ENCODE measurements at regions not wholly inside any gene's neighbourhood (a gene's known extent, or its start where the extent isn't known, plus 50 kb on each side); places are given as distances from the start of the nearest gene placed in this dataset.
A peak's percentile ranks its signal among the peaks of the same experiment; 100 is the strongest.

GRCh38 chr3:40793730-40794129 is 269.0 kb downstream of the ZNF621 start:
- 69 to 77% (median 74%) methylated on average over 4 of the region's 4 CpGs for WGBS, 4 donors
- H3K27me3 ChIP-seq: no peaks in the 10 kb centered on the region
- ATAC-seq (no peak), DNase-seq (no peak)
- H3K9me3 ChIP-seq: peaks cover 0 to 3% (median 0%) of the 10 kb centered on the region in 12 donors
- intact Hi-C loops (cut with DNase I): no loop called here
- TF ChIP-seq POLR2A (IDR thresholded peaks at IDR 0.05) (no peak), CTCF (IDR thresholded peaks at IDR 0.05) (no peak)
- H3K4me3 ChIP-seq: no peak overlapping the region
- H3K36me3 ChIP-seq: no peaks in the 10 kb centered on the region
- no peak overlapping the region for H3K27ac ChIP-seq
- H3K4me1 ChIP-seq: peaks cover 0 to 10% (median 0%) of the 10 kb centered on the region in 12 donors

- Histone ChIP-seq H3K4me1 (peaks cover 0 to 19% (median 0%) of the 10 kb centered on the region in 12 donors), H3K36me3 (no peaks in the 10 kb centered on the region), H3K4me3 (no peak overlapping the region)
Observed at GRCh38 chr3:40800343-40800742, 275.6 kb downstream of the ZNF621 start.

GRCh38 chr3:40801284-40801741 is 276.6 kb downstream of the ZNF621 start:
- no peak for TF ChIP-seq POLR2A (IDR thresholded peaks at IDR 0.05)
- no peak for TF ChIP-seq CTCF (IDR thresholded peaks at IDR 0.05)
- H3K27ac ChIP-seq: no peak overlapping the region

More at GRCh38 chr3:40800343-40800742, 275.6 kb downstream of the ZNF621 start:
- H3K9me3 ChIP-seq: peaks cover 0 to 4% (median 0%) of the 10 kb centered on the region in 12 donors
- TF ChIP-seq POLR2A (IDR thresholded peaks at IDR 0.05) (no peak), CTCF (IDR thresholded peaks at IDR 0.05) (no peak)
- DNase-seq (peak in 1 of 5 donors; percentile 35), ATAC-seq (peak; percentile 79 to 94 (median 90))
- H3K27me3 ChIP-seq: no peaks in the 10 kb centered on the region
- intact Hi-C loops (cut with DNase I): no loop called here
- H3K27ac ChIP-seq: peak overlapping the region in 4 of 12 donors; percentile 7 to 46 (median 21)

GRCh38 chr3:40803311-40803710 is 278.6 kb downstream of the ZNF621 start:
- H3K9me3 ChIP-seq: peaks cover 0 to 4% (median 0%) of the 10 kb centered on the region in 12 donors
- intact Hi-C loops (cut with DNase I): no loop called here
- H3K36me3 ChIP-seq: no peaks in the 10 kb centered on the region
- no peak overlapping the region for H3K27ac ChIP-seq
- no peaks in the 10 kb centered on the region for H3K27me3 ChIP-seq
- no peak for DNase-seq
- no peak for ATAC-seq
- peaks cover 0 to 19% (median 0%) of the 10 kb centered on the region in 12 donors for H3K4me1 ChIP-seq
- H3K4me3 ChIP-seq: no peak overlapping the region
- TF ChIP-seq CTCF (IDR thresholded peaks at IDR 0.05) (no peak), POLR2A (IDR thresholded peaks at IDR 0.05) (no peak)
- WGBS, 4 donors: 37 to 65% (median 55%) methylated on average over 2 of the region's 2 CpGs

More at GRCh38 chr3:40801284-40801741, 276.6 kb downstream of the ZNF621 start:
- intact Hi-C loops (cut with DNase I): no loop called here
- ATAC-seq: no peak
- Histone ChIP-seq H3K36me3 (no peaks in the 10 kb centered on the region), H3K9me3 (peaks cover 0 to 4% (median 0%) of the 10 kb centered on the region in 12 donors), H3K4me1 (peaks cover 0 to 19% (median 0%) of the 10 kb centered on the region in 12 donors), H3K4me3 (no peak overlapping the region), H3K27me3 (no peaks in the 10 kb centered on the region)
- DNase-seq: no peak
- WGBS, 4 donors: 82 to 91% (median 88%) methylated on average over 4 of the region's 4 CpGs

Measured in heart left ventricle (tissue), 16 donors.